ENCODE measurements at regions not wholly inside any gene's neighbourhood (a gene's known extent, or its start where the extent isn't known, plus 50 kb on each side); places are given as distances from the start of the nearest gene placed in this dataset.

- no peak for TF ChIP-seq POLR2A (IDR thresholded peaks at IDR 0.05; ENCODE audit: low read length)
- TF ChIP-seq GATA1 (IDR thresholded peaks at IDR 0.05; ENCODE audit: low read depth, low read length) = no peak
Measured at GRCh38 chr2:122063716-122064115, 308.3 kb downstream of the TSN start.
